ENCODE measurements at regions not wholly inside any gene's neighbourhood (a gene's known extent, or its start where the extent isn't known, plus 50 kb on each side); places are given as distances from the start of the nearest gene placed in this dataset.

DNA sequence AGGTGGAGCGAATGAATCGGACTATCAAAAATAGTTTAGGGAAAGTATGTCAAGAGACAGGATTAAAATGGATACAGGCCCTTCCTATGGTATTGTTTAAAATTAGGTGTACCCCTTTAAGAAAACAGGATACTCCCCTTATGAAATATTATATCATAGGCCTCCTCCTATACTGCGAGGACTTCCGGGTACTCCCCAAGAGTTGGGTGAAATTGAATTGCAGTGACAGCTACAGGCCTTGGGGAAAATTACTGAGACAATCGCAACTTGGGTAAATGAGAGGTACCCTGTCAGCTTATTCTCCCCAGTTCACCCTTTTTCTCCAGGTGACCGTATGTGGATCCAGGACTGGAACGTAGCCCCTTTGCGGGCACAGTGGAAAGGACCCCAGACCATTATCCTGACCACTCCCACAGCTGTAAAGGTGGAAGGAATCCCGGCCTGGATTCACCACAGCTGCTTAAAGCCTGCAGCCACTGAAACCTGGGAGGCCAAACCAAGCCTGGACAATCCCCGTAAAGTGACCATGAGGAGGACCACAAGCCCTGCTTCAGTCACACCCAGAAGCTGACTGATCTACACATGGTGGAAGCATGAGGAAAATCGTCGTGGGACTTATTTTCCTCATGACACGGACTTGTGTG, 1138.1 kb downstream of the ARAP2 start:
- no peak overlapping the region for H3K4me3 ChIP-seq (ENCODE audit: low read depth, low read length)
- DNase-seq (ENCODE audit: low read depth), result no peak
- TF ChIP-seq, protein P1, sequence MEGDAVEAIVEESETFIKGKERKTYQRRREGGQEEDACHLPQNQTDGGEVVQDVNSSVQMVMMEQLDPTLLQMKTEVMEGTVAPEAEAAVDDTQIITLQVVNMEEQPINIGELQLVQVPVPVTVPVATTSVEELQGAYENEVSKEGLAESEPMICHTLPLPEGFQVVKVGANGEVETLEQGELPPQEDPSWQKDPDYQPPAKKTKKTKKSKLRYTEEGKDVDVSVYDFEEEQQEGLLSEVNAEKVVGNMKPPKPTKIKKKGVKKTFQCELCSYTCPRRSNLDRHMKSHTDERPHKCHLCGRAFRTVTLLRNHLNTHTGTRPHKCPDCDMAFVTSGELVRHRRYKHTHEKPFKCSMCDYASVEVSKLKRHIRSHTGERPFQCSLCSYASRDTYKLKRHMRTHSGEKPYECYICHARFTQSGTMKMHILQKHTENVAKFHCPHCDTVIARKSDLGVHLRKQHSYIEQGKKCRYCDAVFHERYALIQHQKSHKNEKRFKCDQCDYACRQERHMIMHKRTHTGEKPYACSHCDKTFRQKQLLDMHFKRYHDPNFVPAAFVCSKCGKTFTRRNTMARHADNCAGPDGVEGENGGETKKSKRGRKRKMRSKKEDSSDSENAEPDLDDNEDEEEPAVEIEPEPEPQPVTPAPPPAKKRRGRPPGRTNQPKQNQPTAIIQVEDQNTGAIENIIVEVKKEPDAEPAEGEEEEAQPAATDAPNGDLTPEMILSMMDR (IDR thresholded peaks at IDR 0.05; ENCODE audit: insufficient read depth, low read depth, low read length), result no peak

DNA sequence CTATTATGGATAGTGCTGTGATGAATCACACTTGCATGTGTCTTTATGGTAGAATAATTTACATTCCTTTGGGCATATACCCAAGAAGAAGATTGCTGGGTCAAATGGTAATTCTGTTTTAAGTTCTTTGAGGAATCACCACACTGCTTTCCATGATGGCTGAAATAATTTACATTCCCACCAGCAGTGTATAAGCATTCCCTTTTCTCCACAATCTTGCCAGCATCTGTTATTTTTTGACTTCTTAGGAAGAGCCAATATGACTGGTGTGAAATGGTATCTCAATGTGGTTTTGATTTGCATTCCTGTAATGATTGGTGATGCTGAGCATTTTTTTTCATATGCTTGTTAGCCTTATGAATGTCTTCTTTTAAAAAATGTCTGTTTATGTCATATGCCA, 1120.2 kb downstream of the ARAP2 start:
- no peak overlapping the region for H3K4me3 ChIP-seq (ENCODE audit: low read depth, low read length)
- TF ChIP-seq, protein P1 (IDR thresholded peaks at IDR 0.05; ENCODE audit: insufficient read depth, low read depth, low read length), result no peak
- no peak for DNase-seq (ENCODE audit: low read depth)

DNA sequence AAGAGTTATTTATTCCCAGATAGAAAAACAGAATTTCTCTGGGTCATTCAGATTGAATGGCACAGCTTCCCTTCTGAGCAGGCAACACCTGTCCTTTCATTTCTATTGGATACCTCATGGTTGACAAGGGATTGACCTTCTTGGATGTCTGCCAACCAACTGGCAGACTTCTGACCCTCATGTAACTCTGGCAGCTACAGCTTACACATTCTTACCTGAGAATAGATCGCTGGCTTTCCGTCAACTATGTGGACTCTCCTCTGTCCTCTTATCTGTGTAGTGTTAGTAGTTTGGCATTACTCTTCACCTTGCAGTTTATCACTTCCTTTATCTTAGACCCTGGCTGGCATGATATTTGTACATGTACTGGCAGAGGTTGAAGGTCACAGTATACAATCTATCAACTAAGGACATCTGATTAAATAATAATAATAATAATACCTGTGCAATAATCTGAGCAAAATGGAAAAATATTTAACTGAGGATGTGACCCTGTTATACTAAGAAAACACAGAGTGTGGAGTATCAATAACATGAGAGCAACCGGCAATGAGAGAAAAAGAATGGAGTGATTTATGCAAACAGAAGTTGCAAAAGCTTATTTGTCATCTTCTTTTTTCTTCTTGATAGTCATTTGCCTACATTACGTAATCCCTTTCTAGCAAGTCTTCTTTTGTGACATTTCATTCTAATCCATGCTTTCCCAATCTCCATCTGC, 1118.2 kb downstream of the ARAP2 start:
- TF ChIP-seq, protein P1 (IDR thresholded peaks at IDR 0.05; ENCODE audit: insufficient read depth, low read depth, low read length), result no peak
- no peak overlapping the region for H3K4me3 ChIP-seq (ENCODE audit: low read depth, low read length)
- no peak for DNase-seq (ENCODE audit: low read depth)

DNA sequence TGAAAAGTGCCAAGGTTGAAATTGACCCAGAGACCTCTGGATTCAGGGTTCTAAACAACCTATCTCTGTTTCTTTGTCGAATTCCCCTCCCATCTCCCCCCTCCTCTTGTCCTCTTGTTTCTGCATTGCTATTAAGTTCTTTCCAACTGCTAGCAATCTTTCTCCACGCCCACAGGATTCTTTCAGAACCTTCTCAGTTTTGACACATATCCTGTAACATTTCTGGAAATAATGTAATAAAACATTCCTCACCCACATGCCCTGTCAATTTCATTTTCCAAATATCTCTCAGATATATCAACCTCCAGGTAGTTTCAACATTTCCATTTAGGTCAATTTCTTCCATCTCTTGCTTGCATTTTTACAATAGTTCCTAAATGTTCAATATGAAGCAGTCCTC, 1105.9 kb downstream of the ARAP2 start:
- TF ChIP-seq, protein P1 (IDR thresholded peaks at IDR 0.05; ENCODE audit: insufficient read depth, low read depth, low read length), result no peak
- no peak overlapping the region for H3K4me3 ChIP-seq (ENCODE audit: low read depth, low read length)
- DNase-seq (ENCODE audit: low read depth), result no peak

DNA sequence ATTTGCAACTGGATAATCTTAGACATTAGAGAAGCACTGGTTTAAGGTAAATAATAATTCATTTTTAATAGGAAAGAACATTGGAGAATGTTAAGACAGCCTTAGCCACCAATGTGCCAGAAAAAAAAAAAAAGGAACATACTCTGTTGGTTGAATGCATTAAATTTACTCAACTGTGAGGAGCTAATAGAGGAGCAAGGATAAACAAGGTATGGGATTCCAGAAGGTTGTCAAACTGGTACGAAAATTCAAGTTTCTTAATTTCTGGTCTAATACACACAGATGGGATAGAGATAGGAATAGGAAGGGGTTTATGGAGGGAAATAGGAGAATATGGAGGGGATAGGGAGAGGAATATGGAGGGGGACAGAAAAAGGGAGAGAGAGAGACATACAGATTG, 1096.6 kb downstream of the ARAP2 start:
- H3K4me3 ChIP-seq (ENCODE audit: low read depth, low read length), result no peak overlapping the region
- TF ChIP-seq, protein P1 (IDR thresholded peaks at IDR 0.05; ENCODE audit: insufficient read depth, low read depth, low read length), result no peak
- DNase-seq (ENCODE audit: low read depth), result no peak

DNA sequence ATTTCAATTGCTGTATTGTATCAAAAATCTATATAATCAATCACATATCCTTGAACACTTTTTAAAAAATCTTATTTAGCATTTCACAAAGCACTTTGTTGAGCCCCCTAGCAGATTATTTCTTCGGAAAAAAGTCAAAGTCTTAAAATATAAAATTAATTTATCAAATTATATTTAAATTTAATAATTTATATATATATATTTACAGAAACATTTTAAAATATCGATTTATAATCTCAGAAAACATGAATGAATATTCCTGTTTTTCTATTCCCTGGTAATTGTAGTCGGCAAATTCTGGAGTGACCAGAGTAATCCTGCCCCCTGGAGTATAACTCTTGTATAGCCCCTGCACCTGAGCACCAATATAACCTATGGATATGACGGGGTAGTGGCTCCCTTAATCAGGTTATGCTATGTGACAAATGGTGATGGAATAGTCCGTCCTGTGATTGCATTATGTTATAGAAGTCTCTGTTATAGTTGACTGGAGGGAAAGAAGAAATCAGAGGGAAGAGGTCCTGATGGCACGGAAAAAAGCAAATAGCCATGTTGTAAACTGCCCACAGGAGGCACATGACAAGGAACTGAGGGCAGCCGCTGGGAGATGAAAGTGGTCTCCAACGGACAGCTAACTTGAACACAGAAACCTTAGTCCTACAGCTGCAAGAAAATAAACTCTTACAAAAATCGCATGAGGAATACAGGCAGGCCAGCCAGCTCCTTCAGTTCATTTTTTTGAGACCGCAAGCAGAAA, 1092.3 kb downstream of the ARAP2 start:
- no peak for DNase-seq (ENCODE audit: low read depth)
- TF ChIP-seq, protein P1 (IDR thresholded peaks at IDR 0.05; ENCODE audit: insufficient read depth, low read depth, low read length), result no peak
- no peak overlapping the region for H3K4me3 ChIP-seq (ENCODE audit: low read depth, low read length)
